ENCODE measurements at regions not wholly inside any gene's neighbourhood (a gene's known extent, or its start where the extent isn't known, plus 50 kb on each side); places are given as distances from the start of the nearest gene placed in this dataset.

DNA sequence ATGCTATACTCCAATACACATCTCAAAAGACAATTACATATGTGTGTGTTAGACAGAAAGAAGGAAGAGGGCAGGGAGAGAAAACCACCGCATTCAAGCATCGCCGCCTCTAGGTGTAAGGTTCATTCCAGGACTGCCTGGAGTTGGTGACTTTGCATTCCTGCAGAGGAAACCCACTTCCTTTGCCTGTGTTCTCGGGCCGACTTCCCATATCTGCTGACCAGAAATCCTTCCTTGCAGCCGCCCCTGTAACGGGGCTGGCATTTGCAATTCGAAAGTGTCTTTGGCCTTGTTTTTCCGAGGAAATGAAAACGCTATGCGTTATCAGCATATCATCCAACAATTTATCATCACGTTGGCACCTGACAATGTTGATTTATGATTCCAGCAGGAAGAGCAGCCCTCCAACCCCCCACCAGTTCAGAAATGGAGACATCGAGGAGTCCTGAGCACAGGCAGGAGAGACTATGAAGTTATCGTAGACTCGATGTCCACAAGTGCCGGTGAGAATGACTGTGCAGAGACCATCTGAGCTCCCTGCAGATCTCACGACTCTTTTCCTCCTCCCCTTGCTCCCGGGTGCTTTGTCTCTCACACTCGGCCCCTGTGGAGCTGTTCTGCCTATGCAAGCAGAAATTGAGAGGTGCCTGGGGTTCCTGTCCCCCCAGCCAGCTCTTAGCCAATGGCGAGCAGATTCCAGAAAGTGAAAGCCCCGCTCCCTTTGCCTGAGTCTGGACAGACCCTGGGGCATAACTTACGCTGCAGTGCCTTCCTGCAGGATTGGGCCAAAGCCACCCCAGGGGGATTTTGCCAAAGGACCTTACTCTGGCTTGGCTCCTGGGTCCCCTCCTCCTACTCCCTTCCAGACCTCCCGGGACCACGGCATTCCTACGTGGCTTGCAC lies 68.9 kb upstream of the FOXK1 start:
- DNase-seq (ENCODE audit: low read depth), result no peak

DNA sequence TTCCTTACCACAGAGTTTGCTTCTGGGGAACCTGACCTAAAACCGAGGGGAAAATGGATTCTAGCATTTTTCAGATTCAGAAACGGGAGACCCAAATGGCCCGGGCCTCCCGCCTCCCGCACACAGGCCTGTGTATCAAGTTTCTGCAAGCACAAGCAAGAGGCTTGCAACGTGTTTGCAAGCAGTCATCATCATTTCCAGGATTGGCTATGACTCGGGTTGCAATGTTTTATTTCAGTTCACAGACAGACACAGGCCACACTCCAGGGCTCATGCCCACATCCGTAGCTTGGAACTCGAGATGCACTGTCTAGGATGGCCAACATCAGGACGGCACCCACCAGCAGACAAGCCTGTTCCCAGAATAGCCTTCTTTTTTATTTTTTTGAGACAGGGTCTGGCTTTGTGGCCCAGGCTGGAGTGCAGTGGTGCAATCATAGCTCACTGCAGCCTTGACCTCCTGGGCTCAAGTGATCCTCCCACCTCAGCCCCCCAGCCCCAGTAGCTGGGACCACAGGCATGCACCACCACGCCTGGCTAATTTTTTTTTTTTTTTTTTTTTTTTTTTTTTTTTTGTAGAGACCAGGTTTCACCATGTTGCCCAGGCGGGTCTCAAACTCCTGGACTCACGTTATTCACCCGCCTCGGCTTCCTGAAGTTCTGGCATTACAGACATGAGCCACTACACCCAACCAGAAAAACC lies 68.1 kb upstream of the FOXK1 start:
- DNase-seq (ENCODE audit: low read depth), result no peak

DNA sequence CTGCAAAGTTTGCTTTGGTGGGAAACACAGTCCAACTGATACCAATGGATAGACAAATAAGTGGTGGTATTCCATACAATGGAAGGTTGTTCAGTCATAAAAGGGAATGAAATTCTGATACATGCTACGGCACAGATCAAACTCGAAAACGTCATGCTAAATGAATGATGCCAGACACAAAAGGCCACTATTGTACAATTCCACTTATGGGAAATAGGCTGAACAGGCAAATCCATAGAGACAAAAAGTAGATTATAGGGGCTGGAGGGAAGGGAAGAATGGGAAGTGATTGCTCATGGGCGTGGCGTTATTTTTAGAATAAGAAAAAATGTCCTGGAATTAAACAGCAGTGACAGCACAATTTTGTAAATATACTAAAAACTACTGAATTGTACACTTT lies 66.0 kb upstream of the FOXK1 start:
- no peak for DNase-seq (ENCODE audit: low read depth)

DNA sequence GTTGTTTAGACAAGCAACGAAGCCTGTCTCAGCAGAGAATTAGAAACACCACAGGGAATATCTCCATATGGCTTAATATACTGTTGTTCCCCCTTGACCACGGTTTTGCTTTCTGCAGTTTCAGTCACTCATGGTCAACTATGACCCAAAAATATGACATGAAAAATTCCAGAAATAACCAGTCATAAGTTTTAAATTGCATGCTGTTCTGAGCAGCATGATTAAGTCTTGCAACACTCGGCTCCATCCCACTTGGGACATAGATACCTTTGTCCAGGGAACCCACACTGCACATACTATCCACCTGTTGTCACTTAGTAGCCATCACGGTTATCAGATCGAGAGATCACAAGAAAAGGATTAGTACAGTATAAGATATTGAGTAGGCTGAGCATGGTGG lies 60.7 kb upstream of the FOXK1 start:
- no peak for DNase-seq (ENCODE audit: low read depth)

DNA sequence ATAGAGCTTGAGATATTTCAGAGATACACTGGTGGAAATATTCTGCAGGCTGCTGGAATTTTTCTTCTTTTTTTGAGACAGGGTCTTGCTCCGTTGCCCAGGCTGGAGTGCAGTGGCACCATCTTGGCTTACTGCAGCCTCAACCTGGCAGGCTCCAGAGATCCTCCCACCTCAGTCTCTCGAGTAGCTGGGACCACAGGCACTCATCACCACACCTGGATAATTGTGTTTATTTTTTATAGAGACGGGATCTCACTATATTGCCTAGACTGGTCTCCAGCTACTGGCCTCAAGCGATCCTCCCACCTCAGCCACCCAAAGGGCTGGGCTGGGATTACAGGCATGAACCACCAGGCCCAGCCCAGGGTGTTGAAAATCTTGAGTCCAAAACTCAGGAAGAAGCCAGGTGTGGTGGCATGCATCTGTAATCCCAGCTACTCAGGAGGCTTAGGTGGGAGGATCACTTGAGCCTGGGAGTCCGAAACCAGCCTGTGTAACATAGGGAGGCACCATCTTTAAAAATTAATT lies 55.7 kb upstream of the FOXK1 start:
- no peak for DNase-seq (ENCODE audit: low read depth)

DNA sequence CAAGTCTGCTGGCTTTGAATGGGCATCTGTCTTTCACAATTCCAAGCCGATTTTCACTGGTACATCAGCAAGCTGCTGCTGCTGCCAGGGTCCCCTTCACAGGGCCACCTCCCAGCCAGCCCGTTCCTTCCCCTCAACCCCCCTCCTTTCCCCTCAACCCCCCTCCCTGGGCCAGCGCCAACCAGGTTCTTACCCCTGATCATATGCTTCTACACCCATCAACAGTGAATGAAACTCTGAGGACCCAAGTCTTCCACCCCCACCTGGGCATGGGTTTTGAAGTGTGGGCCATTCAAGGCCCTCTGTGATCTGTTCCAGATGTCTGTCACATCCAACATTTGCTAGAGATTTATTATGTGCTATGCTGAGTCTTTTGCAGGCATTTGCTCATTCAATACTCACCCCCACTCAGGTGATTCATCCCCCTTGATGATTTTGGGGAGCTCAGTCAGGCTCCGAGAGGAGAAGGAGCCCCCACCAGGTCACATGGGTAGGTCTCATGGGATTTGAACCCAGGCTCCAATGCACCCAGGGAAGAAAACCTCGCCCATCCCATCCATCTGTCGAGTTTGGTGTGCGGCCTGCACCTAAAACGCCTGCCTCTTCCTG lies 52.7 kb upstream of the FOXK1 start:
- DNase-seq (ENCODE audit: low read depth), result no peak

DNA sequence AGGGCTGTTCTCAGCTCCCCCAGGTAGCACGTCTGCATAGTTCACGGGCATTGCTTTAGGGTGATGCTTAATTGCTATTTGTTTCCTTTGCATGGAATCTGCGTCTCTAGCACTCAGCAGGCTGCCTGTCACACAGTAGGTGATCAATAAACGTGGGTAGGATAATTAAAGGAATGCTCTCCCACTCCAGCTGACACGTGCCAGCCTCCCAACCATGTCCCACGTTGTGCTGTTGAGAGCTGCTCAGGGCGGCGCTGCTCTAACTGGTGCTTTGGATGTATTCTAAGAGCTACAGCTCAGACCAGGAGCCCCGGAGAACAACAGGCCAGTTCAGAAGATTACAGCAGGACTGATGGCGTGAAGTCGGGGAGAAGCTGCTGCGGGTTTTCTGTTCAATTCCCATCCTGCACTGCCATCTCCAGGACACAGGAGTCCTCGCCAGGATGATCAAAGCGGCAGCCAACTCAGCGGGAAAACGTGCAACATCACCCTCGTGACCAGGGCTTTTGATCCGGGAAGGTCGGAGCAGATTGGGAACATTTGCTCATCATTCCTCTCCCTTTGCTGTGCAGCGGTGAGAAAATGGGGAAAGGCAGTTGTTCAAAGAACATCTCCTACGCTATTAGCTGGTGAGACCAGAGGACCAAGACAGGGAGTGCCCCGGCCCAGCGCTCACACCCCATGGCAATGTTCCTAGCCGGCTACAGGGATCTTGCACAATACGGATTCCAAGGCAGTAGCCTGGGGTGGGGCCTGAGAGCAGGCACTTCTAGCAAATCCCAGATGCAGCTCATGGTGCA lies 50.5 kb upstream of the FOXK1 start:
- DNase-seq (ENCODE audit: low read depth), result no peak

Data from T follicular helper cell (primary cell).